Activated T-helper 1 cell treated with Interleukin-2 at 50 U/mL for 16 hours (primary cell): ENCODE measurements at regions not wholly inside any gene's neighbourhood (a gene's known extent, or its start where the extent isn't known, plus 50 kb on each side); places are given as distances from the start of the nearest gene placed in this dataset.

Experiments
- DNase-seq: peaks from one replicate; pipeline ENCODE4 v3.0.0-alpha.2; 2020; ENCODE audit warnings: low read depth

GRCh38 chr1:199701726-199702125 lies 325.8 kb upstream of the NR5A2 start:
- DNase-seq, result no peak

DNA sequence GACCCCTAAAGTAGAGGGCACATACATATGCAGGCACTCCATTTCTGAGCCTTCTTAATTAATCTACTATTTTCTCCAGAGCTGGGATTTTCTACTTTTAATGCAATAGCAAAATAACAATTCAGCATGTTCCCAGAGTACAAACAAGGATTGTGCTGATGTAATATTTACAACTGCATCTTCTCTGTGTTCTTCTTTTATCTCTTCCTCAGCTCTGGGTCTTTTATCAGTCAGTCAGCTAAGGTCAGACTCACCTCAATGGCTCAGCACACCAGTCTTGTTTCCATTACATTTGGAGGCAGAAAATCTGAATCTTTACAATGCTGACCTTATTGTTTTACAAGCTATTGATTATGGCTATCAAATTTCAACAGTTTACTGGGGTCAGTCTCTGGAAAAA lies 323.3 kb upstream of the NR5A2 start:
- DNase-seq, result no peak

GRCh38 chr1:199705825-199706224 lies 321.7 kb upstream of the NR5A2 start:
- no peak for DNase-seq

DNA sequence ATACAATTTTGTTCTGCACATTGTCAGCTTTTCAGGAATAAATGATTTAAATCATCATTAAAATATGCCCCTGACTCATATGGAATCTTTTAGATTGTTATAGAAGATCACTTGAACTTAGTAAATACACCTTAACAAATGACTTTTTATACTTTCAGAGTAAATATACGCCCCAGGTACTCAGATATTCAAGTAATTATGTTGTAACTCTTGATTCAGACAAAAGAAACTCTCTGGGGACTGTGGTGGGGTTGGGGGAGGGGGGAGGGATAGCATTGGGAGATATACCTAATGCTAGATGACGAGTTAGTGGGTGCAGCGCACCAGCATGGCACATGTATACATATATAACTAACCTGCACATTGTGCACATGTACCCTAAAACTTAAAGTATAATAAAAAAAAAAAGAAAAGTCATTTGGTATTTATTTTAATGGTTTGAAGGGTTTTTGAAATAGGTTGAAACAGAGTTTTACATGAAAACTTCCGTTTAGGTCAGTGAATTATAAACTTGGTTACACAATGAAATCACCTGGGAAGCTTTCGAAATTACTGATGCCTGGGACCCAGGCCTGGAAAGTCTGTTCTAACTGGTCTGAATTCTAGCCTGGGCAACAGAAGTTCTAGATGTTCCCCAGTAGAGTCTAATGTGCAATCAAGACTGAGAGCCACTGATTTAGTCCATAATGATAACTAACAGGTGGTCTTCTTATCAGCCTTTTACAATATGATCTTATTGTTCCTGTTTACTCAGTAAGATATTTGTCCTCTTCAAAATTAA lies 320.5 kb upstream of the NR5A2 start:
- no peak for DNase-seq

GRCh38 chr1:199710974-199711373 lies 316.5 kb upstream of the NR5A2 start:
- no peak for DNase-seq

DNA sequence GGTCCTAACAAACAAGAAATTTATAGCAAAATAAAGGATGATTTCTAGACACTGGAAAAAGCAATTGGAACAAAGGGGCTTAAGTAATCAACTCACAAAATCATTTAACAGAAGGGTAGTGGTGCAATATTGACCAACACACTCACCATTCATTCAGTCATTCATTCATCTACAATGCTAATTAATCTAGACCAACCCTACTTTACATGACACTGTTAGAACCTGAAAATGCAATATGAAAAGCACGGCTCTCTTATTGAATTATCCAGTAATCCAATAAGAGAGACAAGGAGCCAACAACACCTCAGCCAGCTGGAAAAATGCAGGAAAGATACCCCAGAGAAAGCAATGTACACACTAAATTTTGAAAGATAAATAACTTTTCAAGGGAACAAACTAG lies 310.8 kb upstream of the NR5A2 start:
- no peak for DNase-seq

GRCh38 chr1:199719156-199719842 lies 308.2 kb upstream of the NR5A2 start:
- no peak for DNase-seq

- DNase-seq, result no peak
Observed at GRCh38 chr1:199720496-199720895, 307.0 kb upstream of the NR5A2 start.

GRCh38 chr1:199721001-199721400 lies 306.5 kb upstream of the NR5A2 start:
- DNase-seq, result no peak

DNA sequence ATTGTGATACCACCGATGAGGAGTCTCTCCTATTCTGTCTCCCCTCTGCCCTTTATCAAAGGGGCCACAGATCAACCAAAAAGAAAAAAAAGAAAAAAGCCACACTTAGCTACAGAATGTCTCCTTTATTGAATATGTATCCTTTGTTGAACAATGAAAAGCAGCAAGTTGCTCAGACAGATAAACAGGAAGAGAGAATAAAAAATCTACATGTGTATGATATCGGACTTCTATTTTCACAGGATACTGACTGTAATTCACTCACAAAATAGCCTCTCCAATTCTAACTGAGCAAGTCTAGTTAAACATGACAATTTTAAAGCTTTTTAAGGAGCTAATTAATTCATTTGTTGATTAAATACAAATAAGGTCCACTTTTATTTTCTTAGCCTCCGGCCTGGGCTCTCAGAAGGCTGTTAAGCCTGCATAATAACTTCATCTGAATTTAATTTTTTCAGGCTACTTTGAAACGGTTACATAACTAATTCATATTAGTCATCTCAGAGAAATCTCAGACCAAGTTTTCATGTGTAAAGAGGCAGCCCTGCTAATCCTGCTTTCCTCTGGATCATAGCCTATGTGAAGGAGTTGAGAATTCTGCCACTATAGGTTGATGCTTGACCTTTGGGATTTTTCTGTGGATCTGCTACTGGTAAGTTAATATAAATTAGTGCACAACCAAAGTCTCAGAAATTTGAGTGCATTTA lies 304.1 kb upstream of the NR5A2 start:
- no peak for DNase-seq

DNA sequence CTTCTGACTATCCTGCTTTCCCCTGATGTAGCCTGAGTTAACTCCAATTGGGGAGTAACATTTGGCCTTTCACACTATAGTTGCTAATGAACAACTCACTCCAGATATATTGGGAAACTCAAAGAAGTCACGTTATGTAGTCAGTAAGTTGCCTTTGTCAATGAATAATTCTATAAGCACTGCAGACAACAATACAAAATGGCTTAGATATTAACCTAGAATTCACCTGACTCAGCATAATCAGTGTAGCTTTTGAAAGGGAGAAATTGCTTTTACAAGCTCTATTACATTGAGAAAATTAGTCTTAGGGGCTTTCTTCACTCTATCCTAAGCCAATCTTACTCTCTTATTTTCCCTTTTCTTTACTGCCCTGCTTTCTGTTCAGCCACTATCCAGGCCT lies 303.5 kb upstream of the NR5A2 start:
- no peak for DNase-seq

DNA sequence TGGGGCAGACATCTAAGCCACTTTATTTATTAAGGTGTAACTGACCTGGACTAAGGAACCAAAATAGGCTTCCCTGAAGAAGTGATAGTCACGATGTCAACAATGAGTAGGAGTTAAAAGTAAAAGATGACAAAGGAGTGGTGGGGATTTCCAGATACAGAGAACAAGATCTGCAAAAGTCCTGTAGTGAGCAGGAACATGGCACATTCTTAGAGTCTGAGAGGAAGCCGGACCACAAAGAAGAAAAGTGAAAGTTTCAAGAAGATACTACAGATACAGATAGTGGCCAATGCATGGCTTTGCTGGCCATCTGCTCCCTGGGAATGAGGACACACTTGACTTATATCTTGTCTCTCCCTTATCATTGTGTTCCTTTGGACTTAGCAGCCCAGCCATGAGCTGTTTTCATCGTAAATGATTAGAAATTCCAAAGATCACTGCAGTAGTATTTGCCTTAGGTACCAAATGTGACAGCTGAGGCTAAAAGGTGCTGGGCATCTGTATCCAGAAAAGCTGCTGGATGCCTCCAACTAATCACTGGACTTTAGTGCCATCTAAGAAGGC lies 302.4 kb upstream of the NR5A2 start:
- no peak for DNase-seq

DNA sequence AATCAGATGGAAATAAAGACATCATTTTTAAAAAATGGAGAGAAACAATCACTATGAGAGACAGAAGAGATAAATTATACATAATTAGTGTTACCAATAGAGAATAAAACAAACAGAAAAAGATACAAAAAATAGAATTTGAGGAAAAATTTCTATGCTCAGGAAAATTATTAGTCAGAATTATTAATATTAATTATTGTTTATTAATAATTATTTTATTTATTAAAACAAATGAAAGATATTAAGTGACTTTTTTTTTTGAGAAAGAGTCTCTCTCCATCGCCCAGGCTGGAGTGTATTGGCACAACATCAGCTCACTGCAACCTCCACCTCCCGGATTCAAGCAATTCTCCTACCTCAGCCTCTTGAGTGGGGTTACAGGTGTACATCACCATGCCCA lies 299.8 kb upstream of the NR5A2 start:
- DNase-seq, result no peak

- DNase-seq, result no peak
Observed at GRCh38 chr1:199728345-199728744, 299.2 kb upstream of the NR5A2 start.

DNA sequence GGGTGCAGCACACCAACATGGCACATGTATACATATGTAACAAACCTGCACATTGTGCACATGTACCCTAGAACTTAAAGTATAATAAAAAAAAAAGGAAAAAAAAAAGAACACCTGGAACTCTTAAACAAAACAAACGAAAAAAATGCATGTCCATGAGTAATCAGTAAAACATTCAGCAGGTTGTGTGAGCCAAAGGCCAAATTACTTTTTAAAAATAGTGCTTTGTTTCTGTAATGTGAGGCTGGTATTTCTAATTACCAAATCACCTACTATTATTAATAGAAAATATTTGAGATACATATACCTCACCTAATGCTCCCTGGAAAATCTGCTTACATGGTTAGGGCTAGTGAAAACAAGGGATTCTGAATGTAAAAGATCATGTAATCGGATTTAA lies 294.4 kb upstream of the NR5A2 start:
- DNase-seq, result no peak

DNA sequence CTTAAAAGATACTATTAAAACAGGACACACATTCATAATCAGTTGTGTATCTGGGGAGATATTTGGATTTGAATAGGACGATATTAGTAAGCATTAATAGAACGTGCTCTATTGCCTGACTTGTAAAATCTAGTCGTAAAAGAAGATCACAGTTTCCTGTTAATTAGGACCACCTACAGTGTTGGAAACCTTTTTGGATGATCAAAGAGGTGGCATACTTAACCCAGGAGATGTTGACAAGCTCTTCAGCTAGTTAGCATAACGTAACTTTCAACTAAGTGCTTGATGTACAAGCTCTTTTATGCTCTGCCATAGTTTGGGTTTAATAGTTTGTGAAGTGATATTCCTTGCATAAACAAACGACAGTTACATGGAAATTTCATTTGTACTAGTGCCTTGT lies 293.3 kb upstream of the NR5A2 start:
- DNase-seq, result no peak

- DNase-seq, result no peak
Observed at GRCh38 chr1:199735660-199736059, 291.9 kb upstream of the NR5A2 start.

- no peak for DNase-seq
Observed at GRCh38 chr1:199736646-199737045, 290.9 kb upstream of the NR5A2 start.

DNA sequence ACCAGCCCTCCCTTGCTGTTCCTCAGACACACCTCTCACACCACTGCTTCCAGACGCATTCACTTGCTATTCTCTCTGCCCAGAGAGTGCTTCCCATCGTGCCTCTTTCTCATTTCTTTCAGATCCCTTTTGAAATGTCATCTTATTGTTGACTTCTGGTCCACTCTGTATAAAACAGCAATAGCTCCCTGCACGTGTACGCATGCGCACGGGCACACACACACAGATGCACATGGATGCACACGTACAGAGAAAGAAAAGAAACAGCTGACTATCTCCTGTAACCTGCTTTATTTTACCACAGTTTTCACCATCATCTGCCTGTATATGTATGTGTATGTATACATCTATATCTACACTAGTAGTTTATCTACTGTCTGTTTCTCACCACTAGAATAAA lies 285.9 kb upstream of the NR5A2 start:
- DNase-seq, result no peak

GRCh38 chr1:199742547-199742946 lies 285.0 kb upstream of the NR5A2 start:
- no peak for DNase-seq

DNA sequence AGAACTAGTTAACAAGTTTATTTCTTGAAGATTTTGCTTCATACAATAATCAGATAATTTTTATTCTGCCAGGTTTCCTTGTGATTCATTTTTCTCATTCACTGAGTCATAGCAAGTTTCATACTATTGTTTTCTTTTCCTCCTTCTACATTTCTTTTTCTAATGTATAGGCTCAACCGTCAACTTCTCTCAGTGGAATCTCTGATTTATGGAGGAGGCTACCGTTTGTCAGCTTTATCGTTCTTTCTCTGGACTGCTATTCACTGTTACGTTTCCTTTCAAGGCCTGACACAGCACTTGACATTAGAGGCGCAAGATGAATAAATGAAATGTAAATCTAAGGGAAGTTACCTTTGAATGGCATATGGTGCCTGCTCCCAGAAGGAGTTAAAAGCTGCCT lies 284.3 kb upstream of the NR5A2 start:
- no peak for DNase-seq

GRCh38 chr1:199746666-199747384 lies 280.7 kb upstream of the NR5A2 start:
- no peak for DNase-seq
